B cell (primary cell): ENCODE measurements at regions not wholly inside any gene's neighbourhood (a gene's known extent, or its start where the extent isn't known, plus 50 kb on each side); places are given as distances from the start of the nearest gene placed in this dataset.

Source experiments
- ATAC-seq: fragments of 200-7000 bp; cut with Tn5 transposase; one replicate; pipeline ENCODE4 v1.10.0; 2021; ENCODE audit warnings: low read depth, mild to moderate bottlenecking, moderate number of reproducible peaks, moderate library complexity
- CTCF ChIA-PET: fragments of 350-600 bp; sonication (Branson Sonifier 250); formaldehyde crosslinking; loops from one replicate; lab custom pipeline; 2021; ENCODE audit warnings: antibody characterized with exemption, inconsistent platforms; lab: Charles Lee
- POLR2A ChIA-PET: fragments of 350-600 bp; sonication (Branson Sonifier 250); formaldehyde crosslinking; loops from one replicate; lab custom pipeline; 2021; ENCODE audit warnings: antibody characterized with exemption; lab: Charles Lee
- DNase-seq: peaks from one replicate; pipeline ENCODE4 v3.0.0; 2013
- H2AFZ ChIP-seq: 2 replicates; pipeline ENCODE4 v1.6.1; 2012; ENCODE audit warnings: mild to moderate bottlenecking, low read depth, low read length; ENCODE audit not compliant: insufficient read depth, poor library complexity, severe bottlenecking
- H3K27ac ChIP-seq, 2 donors: 1 replicate in 1 of 2; 2 replicates in 1 of 2; pipeline ENCODE4 v1.5.1; 2012 to 2013; ENCODE audit warnings: low read length in 2 of 2, mild to moderate bottlenecking in 2 of 2, moderate library complexity in 1 of 2
- H3K27me3 ChIP-seq, 4 experiments: fragments of 200-600 bp in 1 of 4; sonication (generic) in 1 of 4; replicated peaks in 1 of 4; 1 replicate in 2 of 4; 2 replicates in 2 of 4; pipeline versions ENCODE4 v1.6.1 to v1.7.0; 2013 to 2016; ENCODE audit warnings: low read length in 3 of 4, mild to moderate bottlenecking in 2 of 4, mixed read lengths in 1 of 4, moderate library complexity in 1 of 4; ENCODE audit not compliant: insufficient read depth in 4 of 4, control insufficient read depth in 3 of 4; ENCODE audit errors: control extremely low read depth in 1 of 4
- H3K36me3 ChIP-seq, 2 experiments: replicated peaks in 1 of 2; 1 replicate in 1 of 2; 2 replicates in 1 of 2; pipeline versions ENCODE4 v1.6.1 to v1.7.1; 2013; ENCODE audit warnings: low read length in 1 of 2; ENCODE audit not compliant: insufficient read depth in 2 of 2, control insufficient read depth in 1 of 2; ENCODE audit errors: control extremely low read depth in 1 of 2, extremely low read depth in 1 of 2
- H3K4me1 ChIP-seq, 2 donors: fragments of 200-600 bp in 1 of 2; sonication (generic) in 1 of 2; 1 replicate in 1 of 2; 2 replicates in 1 of 2; pipeline versions ENCODE4 v1.5.1 to v1.6.1; 2013 to 2017; ENCODE audit warnings: low read length in 2 of 2; ENCODE audit not compliant: control insufficient read depth in 2 of 2, insufficient read depth in 2 of 2
- H3K4me2 ChIP-seq: replicated peaks from 2 replicates; pipeline ENCODE3; 2012; ENCODE audit warnings: mild to moderate bottlenecking, low read depth, low read length; ENCODE audit not compliant: poor library complexity, severe bottlenecking
- H3K4me3 ChIP-seq, 5 experiments: fragments of 200-600 bp in 1 of 5; sonication (generic) in 1 of 5; 1 replicate in 3 of 5; 2 replicates in 2 of 5; pipeline versions ENCODE4 v1.5.1 to v1.7.0; 2011 to 2016; ENCODE audit warnings: low read length in 4 of 5, mild to moderate bottlenecking in 4 of 5, low read depth in 2 of 5, control low read depth in 1 of 5, moderate library complexity in 1 of 5; ENCODE audit not compliant: insufficient read depth in 1 of 5; ENCODE audit errors: control extremely low read depth in 1 of 5, extremely low read depth in 1 of 5
- H3K79me2 ChIP-seq: fragments of 200-600 bp; sonication (generic); one replicate; pipeline ENCODE4 v1.6.0; 2016; ENCODE audit warnings: low read length; ENCODE audit not compliant: control insufficient read depth, insufficient read depth
- H3K9ac ChIP-seq: fragments of 200-600 bp; sonication (generic); 2 replicates; pipeline ENCODE4 v1.6.1; 2017; ENCODE audit warnings: mild to moderate bottlenecking, low read length, moderate library complexity
- H3K9me3 ChIP-seq, 3 donors: one replicate each; pipeline versions ENCODE4 v1.6.1 to v1.7.1; 2013; ENCODE audit warnings: low read length in 2 of 3; ENCODE audit not compliant: control insufficient read depth in 2 of 3, insufficient read depth in 1 of 3; ENCODE audit errors: control extremely low read depth in 1 of 3
- H4K20me1 ChIP-seq: 2 replicates; pipeline ENCODE4 v1.6.0; 2012; ENCODE audit warnings: mild to moderate bottlenecking, low read length; ENCODE audit not compliant: insufficient read depth, control insufficient read depth, poor library complexity, severe bottlenecking
- H3K27ac Mint-ChIP-seq: one replicate; pipeline ENCODE4 v1.8.0; 2021; ENCODE audit warnings: mixed read lengths
- H3K27me3 Mint-ChIP-seq: one replicate; pipeline ENCODE4 v1.8.0; 2021; ENCODE audit warnings: mixed read lengths
- H3K4me1 Mint-ChIP-seq: one replicate; pipeline ENCODE4 v1.8.0; 2021; ENCODE audit warnings: mixed read lengths
- H3K4me3 Mint-ChIP-seq: one replicate; pipeline ENCODE4 v1.8.0; 2021; ENCODE audit warnings: mixed read lengths
- H3K9me3 Mint-ChIP-seq: one replicate; pipeline ENCODE4 v1.8.0; 2022; ENCODE audit warnings: mixed read lengths; ENCODE audit not compliant: insufficient read depth
- CTCF ChIP-seq: fragments of 200-600 bp; IDR thresholded peaks from one replicate; pipeline ENCODE4 v1.8.0; 2022; ENCODE audit warnings: antibody characterized with exemption, mild to moderate bottlenecking
- EZH2 ChIP-seq: IDR thresholded peaks from 2 replicates; pipeline ENCODE4 v1.6.1; 2012; ENCODE audit warnings: borderline replicate concordance, low read depth, mild to moderate bottlenecking, moderate library complexity, low read length; ENCODE audit not compliant: insufficient read depth, poor library complexity, severe bottlenecking
- WGBS: methylation state at CpG from one replicate; pipeline ENCODE4 v1.1.5; 2013; ENCODE audit warnings: missing lambda C conversion rate; ENCODE audit not compliant: insufficient coverage; 5-methylcytosine and 5-hydroxymethylcytosine counted together
- intact Hi-C: fragments of 100-400 bp; cut with micrococcal nuclease; formaldehyde crosslinking; loops from one replicate; pipeline ENCODE4 v1.10.0; 2022

- H2AFZ ChIP-seq, result no peak overlapping the region
- no peak overlapping the region for H3K4me3 ChIP-seq
- H3K27me3 Mint-ChIP-seq, result no peaks in the 10 kb centered on the region
- peaks cover 0 to 27% (median 0%) of the 10 kb centered on the region in 3 donors for H3K9me3 ChIP-seq
- H3K9ac ChIP-seq, result no peak overlapping the region
- no peak for ATAC-seq
- no peaks in the 10 kb centered on the region for H3K27me3 ChIP-seq
- H4K20me1 ChIP-seq, result no peaks in the 10 kb centered on the region
- TF ChIP-seq CTCF (no peak), EZH2 (no peak)
- H3K27ac Mint-ChIP-seq, result no peak overlapping the region
- H3K4me2 ChIP-seq, result no peak overlapping the region
- intact Hi-C loops, result no loop called here
- H3K27ac ChIP-seq, result no peak overlapping the region
- CTCF ChIA-PET, result no interaction called here
- no peaks in the 10 kb centered on the region for H3K79me2 ChIP-seq
- POLR2A ChIA-PET, result no interaction called here
- no peaks in the 10 kb centered on the region for H3K36me3 ChIP-seq
- no peaks in the 10 kb centered on the region for H3K4me1 Mint-ChIP-seq
- H3K4me1 ChIP-seq, result no peaks in the 10 kb centered on the region
- H3K4me3 Mint-ChIP-seq, result no peak overlapping the region
- 95% methylated on average over 4 of the region's 4 CpGs for WGBS
- H3K9me3 Mint-ChIP-seq, result peaks cover 2% of the 10 kb centered on the region
- DNase-seq, result no peak
Observed at GRCh38 chr19:31668921-31669320, 319.7 kb upstream of the TSHZ3 start.

DNA sequence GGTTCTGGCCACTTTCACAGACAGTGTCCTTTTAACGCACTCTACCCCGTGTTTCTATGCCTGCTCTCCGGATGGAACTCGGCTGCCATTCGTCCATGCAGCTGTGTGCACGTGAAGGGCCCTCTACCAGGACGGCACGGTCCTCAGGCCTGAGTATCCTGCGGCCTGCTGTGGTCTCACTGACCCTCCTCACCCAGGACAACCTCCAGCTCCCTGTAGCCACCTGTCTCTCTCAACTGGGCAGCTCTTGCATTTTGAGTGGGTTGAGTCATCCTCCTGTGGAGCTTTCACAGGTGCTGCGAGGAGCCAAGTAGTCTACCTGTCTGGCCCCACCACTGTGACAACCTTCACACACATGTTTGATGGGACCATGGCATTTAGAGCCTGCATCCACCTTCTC lies 321.7 kb upstream of the TSHZ3 start:
- Mint-ChIP-seq H3K9me3 (peaks cover 2% of the 10 kb centered on the region), H3K27me3 (no peaks in the 10 kb centered on the region), H3K27ac (no peak overlapping the region), H3K4me1 (no peaks in the 10 kb centered on the region), H3K4me3 (no peak overlapping the region)
- no peak for DNase-seq
- POLR2A ChIA-PET, result no interaction called here
- intact Hi-C loops, result no loop called here
- Histone ChIP-seq H3K27ac (no peak overlapping the region), H3K36me3 (no peaks in the 10 kb centered on the region), H3K4me1 (no peaks in the 10 kb centered on the region), H3K9ac (no peak overlapping the region), H2AFZ (no peak overlapping the region), H3K4me2 (no peak overlapping the region), H3K79me2 (no peaks in the 10 kb centered on the region), H3K9me3 (peaks cover 0 to 28% (median 0%) of the 10 kb centered on the region in 3 donors), H3K27me3 (no peaks in the 10 kb centered on the region), H4K20me1 (no peaks in the 10 kb centered on the region), H3K4me3 (no peak overlapping the region)
- 93% methylated on average over 10 of the region's 10 CpGs for WGBS
- TF ChIP-seq EZH2, result no peak
- TF ChIP-seq CTCF, result no peak
- no peak for ATAC-seq
- CTCF ChIA-PET, result no interaction called here
